PC-9 (cell line): ENCODE measurements at regions not wholly inside any gene's neighbourhood (a gene's known extent, or its start where the extent isn't known, plus 50 kb on each side); places are given as distances from the start of the nearest gene placed in this dataset.

Experiments used
- BruUV-seq: library from RNA; stranded (reverse); fragments of 400-500 nt; replicated peaks from 2 replicates; lab custom pipeline; 2021; lab: Mats Ljungman, UMichigan
- CTCF ChIA-PET: fragments of 300-600 bp; sonication (Branson Sonifier 250); formaldehyde crosslinking; loops from one replicate; lab custom pipeline; 2022; ENCODE audit warnings: antibody characterized with exemption; lab: Charles Lee
- POLR2A ChIA-PET: fragments of 300-600 bp; sonication (Branson Sonifier 250); formaldehyde crosslinking; loops from one replicate; lab custom pipeline; 2022; ENCODE audit warnings: antibody characterized with exemption; ENCODE audit not compliant: unreplicated experiment; lab: Charles Lee
- DNase-seq, 2 experiments: peaks; one replicate each; pipeline versions ENCODE4 v3.0.0 to v3.0.0-alpha.2; 2015 to 2022; ENCODE audit warnings: mixed read lengths in 1 of 2
- H2AFZ ChIP-seq: fragments of 200-600 bp; sonication (generic); 2 replicates; pipeline ENCODE4 v1.8.1; 2017; ENCODE audit warnings: antibody characterized with exemption
- H3F3A ChIP-seq: fragments of 200-600 bp; sonication (generic); 2 replicates; pipeline ENCODE4 v1.8.1; 2017; ENCODE audit warnings: antibody characterized with exemption, mild to moderate bottlenecking, low read depth; ENCODE audit not compliant: insufficient read depth
- H3K27ac ChIP-seq: fragments of 200-600 bp; sonication (generic); 2 replicates; pipeline ENCODE4 v1.6.1; 2016; ENCODE audit warnings: mixed run types
- H3K27me3 ChIP-seq: fragments of 200-600 bp; sonication (generic); 2 replicates; pipeline ENCODE4 v1.6.1; 2016; ENCODE audit warnings: low read depth, mixed run types; ENCODE audit not compliant: insufficient read depth
- H3K36me3 ChIP-seq: fragments of 200-600 bp; sonication (generic); 2 replicates; pipeline ENCODE4 v1.6.1; 2016; ENCODE audit warnings: low read depth, mixed run types
- H3K4me1 ChIP-seq: fragments of 200-600 bp; sonication (generic); replicated peaks from 2 replicates; pipeline ENCODE4 v1.6.1; 2016; ENCODE audit warnings: mixed run types; ENCODE audit not compliant: insufficient read depth
- H3K4me2 ChIP-seq: fragments of 200-600 bp; sonication (generic); 2 replicates; pipeline ENCODE4 v1.6.1; 2017; ENCODE audit warnings: mixed run types
- H3K4me3 ChIP-seq: fragments of 200-600 bp; sonication (generic); 2 replicates; pipeline ENCODE4 v1.6.1; 2016; ENCODE audit warnings: mixed run types
- H3K79me2 ChIP-seq: fragments of 200-600 bp; sonication (generic); 2 replicates; pipeline ENCODE4 v1.6.1; 2017; ENCODE audit warnings: low read depth, mixed run types
- H3K9me2 ChIP-seq: fragments of 200-600 bp; sonication (generic); 2 replicates; pipeline ENCODE4 v1.8.1; 2017; ENCODE audit warnings: mild to moderate bottlenecking; ENCODE audit not compliant: insufficient read depth
- H3K9me3 ChIP-seq: fragments of 200-600 bp; sonication (generic); 2 replicates; pipeline ENCODE4 v1.8.1; 2016; ENCODE audit warnings: low read depth; ENCODE audit not compliant: insufficient read depth
- H4K20me1 ChIP-seq: fragments of 200-600 bp; sonication (generic); 2 replicates; pipeline ENCODE4 v1.8.1; 2017; ENCODE audit not compliant: insufficient read depth
- EZH2 ChIP-seq: fragments of 200-600 bp; sonication (generic); IDR thresholded peaks from 2 replicates; pipeline ENCODE4 v1.8.0; 2017; ENCODE audit warnings: antibody characterized with exemption, low read depth
- intact Hi-C: fragments of 100-400 bp; cut with micrococcal nuclease; formaldehyde crosslinking; loops from one replicate; pipeline ENCODE4 v1.10.0; 2022; ENCODE audit not compliant: unreplicated experiment
- TF ChIP-seq, protein P1 (sequence below): fragments of 200-600 bp; sonication (generic); conservative IDR thresholded peaks from 2 replicates; pipeline ENCODE4 v1.6.1; 2017; ENCODE audit warnings: mixed run types, antibody characterized with exemption, mild to moderate bottlenecking, moderate library complexity

DNA sequence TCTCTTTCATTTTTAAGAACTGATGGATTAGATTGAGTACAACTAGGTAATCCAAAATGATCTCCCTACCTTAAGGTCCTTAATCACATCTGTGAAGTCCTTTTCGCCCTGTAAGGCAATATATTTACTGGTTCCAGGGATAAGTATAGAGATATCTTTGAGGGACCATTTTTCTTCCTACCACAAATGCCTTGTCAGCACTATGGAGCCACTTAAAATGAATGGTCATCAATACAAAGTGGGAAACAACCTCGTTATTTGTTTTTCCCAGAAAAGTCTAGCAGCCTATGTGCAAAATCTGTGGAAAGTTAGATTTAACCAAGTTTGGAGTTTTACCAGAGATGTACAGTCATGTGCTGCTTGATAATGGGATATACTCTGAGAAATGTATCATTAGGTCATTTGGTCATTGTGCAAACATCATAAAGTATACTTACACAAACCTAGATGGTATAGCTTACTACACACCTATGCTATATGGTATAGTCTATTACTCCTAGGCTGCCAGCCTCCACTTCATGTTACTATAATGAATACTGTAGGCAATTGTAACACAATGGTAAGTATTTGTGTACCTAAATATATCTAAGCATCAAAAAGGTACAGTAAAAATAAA is 366.2 kb upstream of the TMEM229A start:
- H3K27ac ChIP-seq, result no peak overlapping the region
- no TSS peak for BruUV-seq
- no peak overlapping the region for H2AFZ ChIP-seq
- no peaks in the 10 kb centered on the region for H3F3A ChIP-seq
- ChIA-PET CTCF (no interaction called here), POLR2A (no interaction called here)
- no peaks in the 10 kb centered on the region for H3K4me1 ChIP-seq
- H3K36me3 ChIP-seq, result no peaks in the 10 kb centered on the region
- TF ChIP-seq EZH2, result no peak
- TF ChIP-seq, protein P1, sequence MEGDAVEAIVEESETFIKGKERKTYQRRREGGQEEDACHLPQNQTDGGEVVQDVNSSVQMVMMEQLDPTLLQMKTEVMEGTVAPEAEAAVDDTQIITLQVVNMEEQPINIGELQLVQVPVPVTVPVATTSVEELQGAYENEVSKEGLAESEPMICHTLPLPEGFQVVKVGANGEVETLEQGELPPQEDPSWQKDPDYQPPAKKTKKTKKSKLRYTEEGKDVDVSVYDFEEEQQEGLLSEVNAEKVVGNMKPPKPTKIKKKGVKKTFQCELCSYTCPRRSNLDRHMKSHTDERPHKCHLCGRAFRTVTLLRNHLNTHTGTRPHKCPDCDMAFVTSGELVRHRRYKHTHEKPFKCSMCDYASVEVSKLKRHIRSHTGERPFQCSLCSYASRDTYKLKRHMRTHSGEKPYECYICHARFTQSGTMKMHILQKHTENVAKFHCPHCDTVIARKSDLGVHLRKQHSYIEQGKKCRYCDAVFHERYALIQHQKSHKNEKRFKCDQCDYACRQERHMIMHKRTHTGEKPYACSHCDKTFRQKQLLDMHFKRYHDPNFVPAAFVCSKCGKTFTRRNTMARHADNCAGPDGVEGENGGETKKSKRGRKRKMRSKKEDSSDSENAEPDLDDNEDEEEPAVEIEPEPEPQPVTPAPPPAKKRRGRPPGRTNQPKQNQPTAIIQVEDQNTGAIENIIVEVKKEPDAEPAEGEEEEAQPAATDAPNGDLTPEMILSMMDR, result no peak
- DNase-seq, result no peak
- peaks cover 8% of the 10 kb centered on the region; the same call in 1 of the 2 replicates for H3K9me2 ChIP-seq
- no peak overlapping the region for H3K4me2 ChIP-seq
- no peaks in the 10 kb centered on the region for H3K9me3 ChIP-seq
- no peaks in the 10 kb centered on the region for H4K20me1 ChIP-seq
- intact Hi-C loops, result no loop called here
- H3K79me2 ChIP-seq, result no peaks in the 10 kb centered on the region
- no peak overlapping the region for H3K4me3 ChIP-seq
- H3K27me3 ChIP-seq, result no peaks in the 10 kb centered on the region

DNA sequence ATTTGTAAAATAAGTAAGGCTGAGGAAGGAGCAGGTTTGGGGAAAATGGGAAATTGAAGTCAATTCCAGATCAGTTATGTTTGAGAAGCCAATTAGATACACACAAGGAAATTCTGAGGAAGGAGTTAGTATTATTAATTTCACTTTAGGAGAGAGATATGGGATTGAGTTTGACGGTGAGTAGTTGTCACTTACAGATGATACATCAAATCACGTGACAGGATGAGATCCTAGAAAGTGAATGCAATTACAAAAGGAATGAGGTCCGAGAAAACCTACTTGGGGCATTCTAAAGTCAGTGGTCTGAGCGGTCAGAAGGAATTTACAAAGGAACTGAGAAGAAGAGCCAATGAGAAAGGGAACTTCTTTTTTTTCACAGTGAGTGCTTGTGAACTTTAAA is 364.3 kb upstream of the TMEM229A start:
- Histone ChIP-seq H3K27me3 (no peaks in the 10 kb centered on the region), H3K9me3 (no peaks in the 10 kb centered on the region), H3K9me2 (peaks cover 8% of the 10 kb centered on the region; the same call in 1 of the 2 replicates), H3F3A (no peaks in the 10 kb centered on the region), H3K4me2 (no peak overlapping the region), H3K4me1 (no peaks in the 10 kb centered on the region), H3K36me3 (no peaks in the 10 kb centered on the region), H2AFZ (no peak overlapping the region), H4K20me1 (no peaks in the 10 kb centered on the region), H3K4me3 (no peak overlapping the region), H3K27ac (no peak overlapping the region), H3K79me2 (no peaks in the 10 kb centered on the region)
- BruUV-seq, result no TSS peak
- no peak for DNase-seq
- ChIA-PET POLR2A (no interaction called here), CTCF (no interaction called here)
- intact Hi-C loops, result no loop called here
- TF ChIP-seq EZH2, result no peak
- TF ChIP-seq, protein P1, result no peak

DNA sequence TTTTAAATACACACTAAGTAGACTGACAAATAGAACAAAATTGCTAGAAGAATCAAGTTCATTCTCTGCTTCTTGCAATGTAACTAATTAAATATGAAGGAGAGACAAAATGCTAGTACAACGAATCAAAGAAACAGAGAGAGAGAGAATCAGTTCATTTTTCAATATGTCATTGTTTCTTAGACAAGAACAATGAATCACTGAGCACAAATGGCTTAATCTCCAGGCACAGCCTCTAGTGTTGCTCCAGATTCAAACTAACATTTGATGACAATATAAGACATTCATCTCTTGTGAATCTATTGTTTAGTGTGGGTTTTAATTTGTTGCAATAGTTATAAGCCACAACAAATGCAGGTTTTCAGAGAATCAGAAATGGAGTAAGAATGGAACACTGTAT is 357.4 kb upstream of the TMEM229A start:
- Histone ChIP-seq H2AFZ (no peak overlapping the region), H3K4me1 (no peaks in the 10 kb centered on the region), H3K9me3 (no peaks in the 10 kb centered on the region), H3K4me3 (no peak overlapping the region), H3K27ac (no peak overlapping the region), H3K36me3 (no peaks in the 10 kb centered on the region), H3K27me3 (no peaks in the 10 kb centered on the region), H4K20me1 (no peaks in the 10 kb centered on the region), H3K4me2 (no peak overlapping the region), H3K79me2 (no peaks in the 10 kb centered on the region), H3K9me2 (no peaks in the 10 kb centered on the region), H3F3A (no peaks in the 10 kb centered on the region)
- ChIA-PET CTCF (no interaction called here), POLR2A (no interaction called here)
- no peak for DNase-seq
- no TSS peak for BruUV-seq
- TF ChIP-seq EZH2, result no peak
- TF ChIP-seq, protein P1, result no peak
- intact Hi-C loops, result no loop called here
